Cortex of kidney (tissue), 1 donor: ENCODE measurements at regions not wholly inside any gene's neighbourhood (a gene's known extent, or its start where the extent isn't known, plus 50 kb on each side); places are given as distances from the start of the nearest gene placed in this dataset.
"Not testable (repeated sequence)": the region's sequence is repeated elsewhere in the genome, so short reads cannot be mapped to it uniquely, and the experiment has no call there.

Experiments used
- DNase-seq: peaks from one replicate; lab custom pipeline; 2025; lab: John Stamatoyannopoulos, UW

DNA sequence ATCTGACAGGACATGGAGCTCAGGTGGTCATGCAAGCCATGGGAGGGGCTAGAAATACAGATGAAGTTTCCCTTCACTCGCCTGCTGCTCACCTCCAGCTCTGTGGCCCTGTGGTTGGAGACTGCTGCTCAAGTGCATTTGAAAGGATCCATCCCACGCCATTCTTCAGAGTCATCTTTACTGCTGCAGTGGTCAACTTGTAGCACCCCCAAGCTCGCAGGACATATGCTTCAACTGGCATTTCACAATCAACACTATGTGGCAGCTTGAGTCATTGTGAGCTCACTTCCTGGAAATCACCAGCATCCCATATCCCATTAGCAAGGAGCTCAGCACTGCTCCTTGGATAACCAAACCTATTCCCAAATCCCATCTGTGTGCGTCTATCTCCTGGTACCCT, 116.2 kb upstream of the TP53BP2 start:
- DNase-seq, result not testable (repeated sequence)

DNA sequence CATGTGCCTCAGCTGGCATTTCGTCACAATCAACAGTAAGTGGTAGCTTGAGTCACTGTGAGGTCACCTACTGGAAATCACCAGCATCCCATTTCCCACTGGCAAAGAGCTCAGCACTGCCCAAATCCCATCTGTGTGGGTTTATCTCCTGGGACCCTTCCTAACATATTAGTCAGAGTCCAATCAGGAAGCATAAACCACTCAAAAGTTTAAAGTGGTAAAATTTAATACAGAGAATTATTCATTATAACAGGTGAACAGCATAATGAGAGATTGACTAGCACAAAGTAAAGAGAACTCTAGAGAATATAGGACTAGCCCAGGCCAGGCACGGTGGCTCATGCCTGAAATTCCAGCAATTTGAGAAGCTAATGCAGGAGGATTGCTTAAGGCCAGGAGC, 107.1 kb upstream of the TP53BP2 start:
- DNase-seq, result not testable (repeated sequence)

DNA sequence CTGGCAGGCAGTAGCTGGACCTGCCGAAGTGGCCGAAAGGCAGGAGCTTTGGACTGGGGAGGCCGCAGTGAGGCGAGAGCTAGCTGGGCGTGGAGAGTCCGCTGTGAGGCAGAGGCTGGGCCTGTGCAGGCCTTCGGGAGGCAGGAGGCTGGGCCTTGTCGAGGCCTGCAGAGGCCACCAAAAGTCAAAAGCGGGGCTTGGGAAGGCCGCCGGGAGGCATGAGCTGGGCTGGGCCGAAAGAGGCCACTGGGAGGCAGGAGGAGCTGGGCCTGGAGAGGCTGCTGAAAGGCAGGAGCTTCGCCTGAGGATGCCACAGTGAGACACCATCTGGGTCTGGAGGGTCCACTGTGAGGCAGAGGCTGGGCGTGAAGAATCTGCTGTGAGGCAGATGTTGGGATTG, 105.8 kb upstream of the TP53BP2 start:
- not testable (repeated sequence) for DNase-seq

DNA sequence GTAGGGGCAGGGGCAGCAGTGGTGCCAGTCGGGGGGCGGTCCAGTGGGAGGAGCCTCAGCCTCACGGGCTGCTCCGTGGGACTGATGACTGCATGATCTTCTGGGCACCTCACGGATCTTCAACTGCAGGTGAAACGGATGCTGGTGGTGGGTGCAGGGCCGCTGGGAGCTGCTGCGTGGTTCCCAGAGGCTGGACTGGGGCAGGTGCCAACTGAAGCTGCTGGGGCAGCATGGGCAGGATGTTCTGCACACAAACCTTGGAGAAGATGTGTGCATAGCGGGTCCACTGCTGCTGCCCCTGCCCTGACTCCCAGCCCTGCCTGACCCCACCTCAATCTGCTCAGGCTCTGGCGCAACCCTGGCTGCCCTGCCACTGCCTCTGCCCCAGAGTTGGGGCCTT, 104.2 kb upstream of the TP53BP2 start:
- not testable (repeated sequence) for DNase-seq

DNA sequence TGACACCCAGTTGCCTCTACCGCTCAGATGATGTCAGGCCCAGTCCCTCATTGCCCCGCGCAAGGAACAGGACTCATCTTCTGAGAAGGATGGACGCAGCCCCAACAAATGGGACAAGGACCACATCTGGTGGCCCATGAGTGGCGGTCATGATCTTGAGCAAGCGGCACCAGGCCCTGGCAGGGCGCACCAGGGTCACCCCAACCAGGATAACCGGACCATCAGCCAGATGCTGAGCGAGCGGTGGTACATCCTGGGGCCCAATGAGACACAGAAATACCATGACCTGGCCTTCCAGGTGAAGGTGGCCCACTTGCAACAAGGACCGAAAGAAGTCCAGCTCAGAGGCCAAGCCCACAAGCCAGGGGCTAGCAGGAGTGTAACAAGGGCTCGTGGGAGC, 102.3 kb upstream of the TP53BP2 start:
- DNase-seq, result not testable (repeated sequence)

DNA sequence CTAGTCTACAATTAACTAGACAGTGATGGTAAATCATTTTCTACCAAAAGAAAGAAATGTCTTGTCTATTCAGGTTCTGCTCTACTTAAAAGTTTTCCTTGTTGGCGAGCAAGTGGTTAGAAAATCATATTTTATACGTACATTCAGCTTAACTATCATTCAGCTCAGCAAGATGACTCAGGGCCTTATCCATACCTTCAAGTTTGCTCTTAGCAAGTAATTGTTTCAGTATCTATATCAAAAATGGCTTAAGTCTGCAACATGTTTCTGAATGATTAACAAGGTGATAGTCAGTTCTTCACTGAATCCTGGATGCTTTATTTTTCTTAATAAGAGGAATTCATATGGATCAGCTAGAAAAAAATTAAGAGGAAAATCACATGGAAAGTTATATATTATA, 90.8 kb upstream of the TP53BP2 start:
- DNase-seq, result not testable (repeated sequence)

DNA sequence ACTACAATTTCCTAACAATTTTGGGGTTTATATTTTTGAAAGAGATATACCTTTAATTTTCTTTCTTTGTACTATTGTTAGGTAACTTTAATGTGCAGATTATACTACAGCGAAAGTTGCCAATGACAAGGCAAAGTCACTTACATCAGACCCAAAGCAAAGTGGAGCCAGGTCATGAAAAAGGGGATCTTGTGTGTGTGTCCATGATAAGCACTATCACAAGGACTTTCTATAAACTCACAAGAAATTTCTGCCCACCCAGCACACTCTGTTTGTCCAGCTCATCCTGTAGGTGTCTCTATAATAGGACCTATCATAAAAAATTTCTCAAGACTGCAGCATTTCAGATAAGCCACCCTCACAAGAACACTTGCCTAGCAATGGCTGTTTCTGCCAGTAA, 85.7 kb upstream of the TP53BP2 start:
- not testable (repeated sequence) for DNase-seq

DNA sequence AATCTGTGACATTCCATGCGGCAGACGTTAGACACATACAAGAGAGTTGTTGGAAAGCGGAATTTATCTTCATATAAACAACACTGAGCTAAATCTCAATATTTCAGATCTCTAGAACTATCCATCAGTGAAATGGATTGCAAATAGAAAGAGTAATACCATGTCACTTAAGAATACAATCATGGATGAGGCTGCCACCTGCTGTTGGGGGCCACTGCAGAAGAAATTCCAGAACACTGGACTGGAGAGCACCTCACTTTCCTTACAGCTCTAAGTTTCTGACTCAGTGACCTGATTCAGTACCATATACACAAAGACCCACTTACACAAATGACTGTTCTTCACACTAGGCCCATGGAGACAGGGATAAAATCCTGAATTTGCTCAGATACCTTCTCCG, 75.1 kb upstream of the TP53BP2 start:
- not testable (repeated sequence) for DNase-seq

DNA sequence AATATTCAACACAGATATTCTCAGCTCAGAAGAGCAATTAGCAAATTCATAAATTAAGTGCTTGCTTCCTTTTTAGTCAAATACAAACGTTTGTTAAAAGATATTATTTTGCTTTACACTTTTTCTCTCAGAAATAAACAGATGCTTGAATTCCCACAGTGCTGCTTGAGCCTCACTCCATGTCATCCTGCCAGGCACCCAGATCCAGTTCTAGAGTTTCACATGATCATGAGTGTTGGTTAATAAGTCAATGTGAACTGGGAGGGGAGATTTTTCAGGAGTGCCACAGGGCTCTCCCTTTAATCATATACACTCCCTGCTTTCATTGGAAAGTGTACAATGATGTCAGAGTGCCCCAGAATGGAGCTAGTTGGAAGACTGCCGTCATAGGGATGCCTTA, 69.7 kb upstream of the TP53BP2 start:
- not testable (repeated sequence) for DNase-seq

DNA sequence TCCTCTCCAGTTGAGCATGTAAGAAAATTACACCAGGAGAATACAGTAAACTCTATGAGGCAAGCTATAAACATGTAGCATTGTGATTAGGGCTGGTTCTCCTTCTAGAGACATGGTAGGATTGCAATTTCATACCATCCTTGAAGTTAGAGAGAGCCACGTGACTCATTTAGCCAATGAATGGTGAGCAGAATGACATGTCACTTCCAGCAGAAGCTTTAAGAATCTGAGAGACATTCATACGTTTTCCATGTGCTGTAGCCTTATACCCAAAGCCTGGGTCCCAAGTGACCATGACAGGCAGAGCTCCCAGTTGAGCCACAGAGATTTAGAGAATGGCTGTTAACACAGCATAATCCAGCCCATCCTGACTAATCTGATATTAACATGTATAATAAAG, 68.0 kb upstream of the TP53BP2 start:
- not testable (repeated sequence) for DNase-seq

DNA sequence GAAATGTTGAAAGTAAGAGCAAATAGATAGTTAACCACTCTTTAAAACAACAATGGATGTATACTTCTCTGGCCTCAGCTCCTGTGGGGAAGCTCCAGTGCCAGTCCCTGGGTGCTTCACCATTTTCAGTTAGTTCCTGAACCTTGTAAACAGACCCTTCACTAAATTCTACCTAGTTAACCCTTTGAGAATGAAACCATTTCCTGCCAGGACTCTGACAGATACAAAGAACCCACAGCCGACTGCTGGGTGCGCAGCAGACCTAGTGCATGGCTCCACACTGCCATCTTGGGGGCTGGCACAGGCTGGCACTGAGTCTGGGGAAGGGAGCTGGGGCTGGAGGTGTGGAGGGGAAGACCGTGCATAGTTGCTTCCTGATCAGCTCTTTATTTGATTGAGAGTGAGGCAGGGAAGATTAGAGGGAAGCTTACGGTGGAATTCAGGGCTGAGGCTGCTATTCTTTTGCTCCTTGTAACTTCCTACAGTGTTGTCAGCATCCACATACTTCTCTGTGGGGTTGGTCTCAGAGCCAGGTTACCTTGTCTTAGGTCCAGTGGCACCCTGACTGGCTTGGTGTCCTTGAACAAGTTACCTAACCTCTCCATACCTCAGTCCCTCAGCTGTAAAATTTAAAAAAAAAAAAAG, 62.3 kb upstream of the TP53BP2 start:
- DNase-seq, result not testable (repeated sequence)

DNA sequence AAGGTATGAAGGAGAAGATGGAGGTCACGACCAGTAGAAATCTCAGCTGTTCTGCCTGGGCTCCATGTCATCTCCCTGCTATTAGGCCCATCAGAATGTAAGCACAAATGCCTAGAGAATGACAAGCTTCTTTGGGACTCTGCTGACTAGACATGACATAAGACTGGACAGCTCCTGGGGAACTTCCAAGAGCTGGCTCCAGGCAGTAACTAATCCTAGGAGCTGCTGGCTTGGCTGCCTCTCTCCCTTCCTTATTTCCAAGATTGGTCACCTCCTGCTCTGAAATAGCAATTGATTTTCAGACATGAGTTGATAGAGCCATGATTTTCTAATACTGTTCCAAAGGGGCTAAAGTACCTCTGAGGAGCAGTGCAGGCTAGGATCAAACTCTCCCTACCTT, 57.5 kb upstream of the TP53BP2 start:
- DNase-seq, result not testable (repeated sequence)

DNA sequence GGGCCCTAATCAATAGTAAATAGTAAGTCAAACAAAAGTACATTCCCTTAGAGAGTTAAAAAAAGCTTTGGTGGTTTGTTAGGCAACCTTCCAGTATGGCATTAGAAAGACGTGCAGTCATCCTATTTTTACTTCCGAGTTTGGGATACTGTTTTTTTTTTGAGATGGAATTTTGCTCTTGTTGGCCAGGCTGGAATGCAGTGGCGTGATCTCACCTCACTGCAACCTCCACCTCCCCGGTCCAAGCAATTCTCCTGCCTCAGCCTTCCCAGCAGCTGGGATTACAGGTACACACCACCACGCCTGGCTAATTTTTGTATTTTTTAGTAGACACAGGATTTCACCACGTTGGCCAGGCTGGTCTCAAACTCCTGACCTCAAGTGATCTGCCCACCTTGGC, 54.0 kb upstream of the TP53BP2 start:
- DNase-seq, result not testable (repeated sequence)

DNA sequence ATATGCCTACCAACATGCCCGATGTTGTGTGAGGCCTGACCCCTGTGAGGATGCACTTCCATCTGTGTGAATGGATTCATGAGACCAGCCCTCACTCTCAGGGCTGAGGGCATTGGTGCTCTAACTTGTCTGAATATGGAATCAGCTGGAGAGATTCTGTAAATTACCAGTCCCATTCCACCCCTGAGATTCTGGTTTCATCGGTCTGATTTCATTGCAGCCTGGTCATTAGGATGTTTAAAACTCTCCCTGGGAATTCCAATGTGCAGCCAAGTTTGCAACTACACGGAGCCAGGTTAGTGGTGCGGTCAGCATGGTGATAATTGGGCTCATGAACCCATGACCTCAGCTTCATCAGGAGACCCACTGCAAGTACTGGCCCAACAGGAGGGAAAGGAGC, 51.4 kb upstream of the TP53BP2 start:
- DNase-seq, result not testable (repeated sequence)

DNA sequence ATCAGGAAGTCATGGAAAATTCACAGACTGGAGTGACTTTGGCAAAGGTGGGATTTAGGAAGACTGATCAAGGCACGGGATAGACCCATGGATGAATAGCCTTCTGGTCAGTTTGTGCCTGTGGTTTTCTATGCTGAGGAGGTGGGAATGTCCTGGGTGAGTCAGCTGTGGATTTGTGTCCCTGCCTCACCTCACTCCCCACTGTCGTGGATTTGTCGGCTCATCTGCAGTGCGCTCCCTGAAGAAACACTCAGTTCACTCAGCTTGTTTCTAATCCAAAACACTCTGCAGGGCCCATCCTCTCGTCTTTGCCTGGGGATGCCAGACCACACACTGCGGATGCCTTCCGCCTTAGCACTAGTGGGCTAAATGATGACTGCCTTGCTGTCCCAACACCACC, 50.2 kb upstream of the TP53BP2 start:
- DNase-seq, result not testable (repeated sequence)
